GM19324 (cell line): ENCODE measurements at regions not wholly inside any gene's neighbourhood (a gene's known extent, or its start where the extent isn't known, plus 50 kb on each side); places are given as distances from the start of the nearest gene placed in this dataset.

Experiments used
- ATAC-seq: cut with Tn5 transposase; IDR thresholded peaks from one replicate; pipeline ENCODE4 v1.9.1; 2021; ENCODE audit warnings: mild to moderate bottlenecking, moderate library complexity; ENCODE audit not compliant: unreplicated experiment, low FRiP score

DNA sequence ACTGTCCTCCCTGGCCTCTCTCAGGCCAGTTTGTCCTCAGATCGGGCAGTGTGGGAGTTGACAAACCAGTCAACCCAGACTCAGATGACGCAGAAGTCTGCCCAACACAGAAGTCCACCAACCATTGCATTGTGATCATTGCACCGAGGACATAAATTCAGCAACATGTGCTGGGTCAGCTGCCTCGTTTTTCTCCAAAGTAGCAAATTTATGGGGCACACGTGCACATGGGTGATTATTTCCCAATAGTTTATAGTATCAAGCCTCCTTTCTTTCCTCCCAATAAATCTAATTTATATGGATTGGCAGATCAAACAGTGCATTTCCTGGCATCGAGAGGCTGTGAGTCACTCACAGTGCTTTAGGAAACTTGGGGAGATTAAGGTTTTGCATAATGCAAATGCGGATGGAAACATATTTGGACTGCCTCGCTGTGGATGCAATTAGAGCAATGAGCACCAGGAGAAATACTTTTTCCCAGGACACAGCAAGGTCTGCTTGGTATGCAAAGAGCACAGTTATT lies 413.7 kb upstream of the SULF2 start:
- ATAC-seq: no peak

DNA sequence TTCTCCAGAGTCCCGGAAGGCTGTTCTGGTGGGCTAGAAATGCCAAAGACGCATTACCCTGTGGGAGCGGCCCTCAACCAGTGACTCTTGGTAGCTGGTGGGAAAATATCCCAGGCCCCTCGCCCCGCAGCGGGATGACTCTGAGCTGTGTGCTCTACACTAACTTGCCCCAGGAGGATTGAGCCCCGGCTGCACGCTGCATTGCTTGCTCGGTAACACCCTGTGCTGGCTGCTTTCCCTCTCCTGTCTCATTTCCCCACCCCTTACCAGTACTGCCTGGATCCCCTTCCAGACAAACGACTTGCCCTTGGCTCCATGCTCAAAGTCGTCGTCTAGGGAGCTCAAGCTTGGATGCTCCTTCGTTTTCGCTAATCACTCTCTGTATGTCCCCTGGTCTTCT lies 411.8 kb upstream of the SULF2 start:
- no peak for ATAC-seq

DNA sequence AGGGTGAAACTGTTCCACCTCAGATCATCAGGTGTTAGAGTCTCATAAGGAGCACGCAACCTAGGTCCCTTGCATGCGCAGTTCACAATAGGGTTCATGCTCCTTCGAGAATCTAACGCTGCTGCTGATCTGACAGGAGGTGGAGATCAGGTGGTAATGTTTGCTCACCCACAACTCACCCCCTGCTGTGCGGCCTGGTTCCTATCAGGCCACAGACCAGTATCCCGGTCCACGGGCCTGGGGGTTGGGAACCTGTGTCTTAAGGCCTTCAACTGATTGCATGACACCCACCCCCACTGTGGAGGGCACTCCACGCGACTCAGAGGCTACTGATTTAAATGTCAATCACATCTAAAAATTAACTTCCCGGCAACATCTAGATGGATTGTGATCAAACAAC lies 411.2 kb upstream of the SULF2 start:
- ATAC-seq: no peak

DNA sequence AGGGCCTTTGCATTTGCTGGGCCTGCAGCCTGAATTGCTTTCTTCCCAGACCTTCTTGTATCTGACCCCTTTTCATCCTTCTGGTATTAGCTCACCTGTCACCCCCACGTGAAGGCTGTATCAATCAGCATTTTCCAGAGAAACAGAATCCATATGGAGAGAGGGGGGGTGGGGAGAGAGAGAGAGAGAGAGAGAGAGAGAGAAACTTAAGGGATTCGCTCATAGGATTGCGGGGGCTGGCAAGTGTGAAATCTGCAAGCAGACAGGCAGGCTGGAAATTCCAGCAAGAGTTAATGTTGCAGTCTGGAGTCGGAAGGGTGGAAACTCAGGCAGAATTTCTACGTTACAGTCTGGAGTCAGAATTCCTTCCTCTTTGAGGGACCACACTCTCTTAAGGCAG lies 410.7 kb upstream of the SULF2 start:
- no peak for ATAC-seq

DNA sequence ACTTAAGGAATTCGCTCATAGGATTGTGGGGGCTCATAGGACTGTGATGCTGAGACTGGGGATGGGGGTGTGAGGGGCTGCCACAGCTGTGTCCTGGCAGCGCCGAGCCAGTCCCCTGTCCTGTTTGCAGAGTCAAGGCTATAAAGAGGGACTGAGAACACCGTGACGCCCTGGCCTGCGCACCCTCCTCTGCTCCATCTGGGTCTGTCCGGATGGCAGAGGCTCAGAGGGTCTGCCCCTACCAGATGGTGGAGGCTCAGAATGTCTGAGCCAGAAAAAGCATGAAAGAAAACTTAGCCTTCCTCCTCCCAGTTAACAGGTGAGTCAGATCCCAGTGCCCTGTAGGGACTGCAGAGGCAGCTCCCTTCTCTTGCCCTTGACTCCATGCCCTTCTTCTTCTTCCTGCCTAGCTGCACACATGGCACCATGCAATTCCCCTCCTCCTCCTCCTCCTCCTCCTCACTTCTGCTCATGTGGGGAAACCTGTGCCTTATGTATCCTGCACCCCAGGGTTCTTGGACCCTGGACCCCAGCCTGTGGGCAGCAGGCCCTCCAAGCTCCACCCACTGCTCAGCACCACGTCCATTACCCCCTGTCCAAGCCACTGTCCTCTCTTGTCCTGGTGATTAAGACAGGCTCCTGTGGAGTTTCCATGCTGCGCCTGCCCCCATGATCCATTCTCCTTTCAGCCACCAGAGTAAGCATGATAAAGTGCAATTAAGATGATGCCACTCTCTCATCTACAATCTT lies 410.0 kb upstream of the SULF2 start:
- ATAC-seq: no peak

DNA sequence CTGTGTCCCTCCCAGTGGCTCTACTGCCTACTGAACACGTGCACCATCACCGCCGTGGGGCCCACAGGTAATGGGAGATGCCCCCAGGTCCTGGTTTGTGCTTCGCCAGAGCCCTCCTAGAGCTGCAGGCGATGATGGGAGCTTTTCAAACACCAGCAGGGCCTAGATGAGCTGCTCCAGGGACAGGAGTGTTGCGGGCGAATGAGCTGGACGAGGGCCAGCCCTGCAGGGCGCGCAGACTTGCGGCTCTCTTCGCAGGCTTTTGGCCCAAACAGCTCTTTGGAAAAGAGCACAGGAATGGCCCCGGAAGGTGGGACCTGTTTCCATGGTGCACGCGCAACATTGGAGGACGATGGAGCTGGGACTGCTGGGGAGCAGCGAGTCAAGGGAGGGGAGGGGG lies 409.3 kb upstream of the SULF2 start:
- ATAC-seq: no peak

DNA sequence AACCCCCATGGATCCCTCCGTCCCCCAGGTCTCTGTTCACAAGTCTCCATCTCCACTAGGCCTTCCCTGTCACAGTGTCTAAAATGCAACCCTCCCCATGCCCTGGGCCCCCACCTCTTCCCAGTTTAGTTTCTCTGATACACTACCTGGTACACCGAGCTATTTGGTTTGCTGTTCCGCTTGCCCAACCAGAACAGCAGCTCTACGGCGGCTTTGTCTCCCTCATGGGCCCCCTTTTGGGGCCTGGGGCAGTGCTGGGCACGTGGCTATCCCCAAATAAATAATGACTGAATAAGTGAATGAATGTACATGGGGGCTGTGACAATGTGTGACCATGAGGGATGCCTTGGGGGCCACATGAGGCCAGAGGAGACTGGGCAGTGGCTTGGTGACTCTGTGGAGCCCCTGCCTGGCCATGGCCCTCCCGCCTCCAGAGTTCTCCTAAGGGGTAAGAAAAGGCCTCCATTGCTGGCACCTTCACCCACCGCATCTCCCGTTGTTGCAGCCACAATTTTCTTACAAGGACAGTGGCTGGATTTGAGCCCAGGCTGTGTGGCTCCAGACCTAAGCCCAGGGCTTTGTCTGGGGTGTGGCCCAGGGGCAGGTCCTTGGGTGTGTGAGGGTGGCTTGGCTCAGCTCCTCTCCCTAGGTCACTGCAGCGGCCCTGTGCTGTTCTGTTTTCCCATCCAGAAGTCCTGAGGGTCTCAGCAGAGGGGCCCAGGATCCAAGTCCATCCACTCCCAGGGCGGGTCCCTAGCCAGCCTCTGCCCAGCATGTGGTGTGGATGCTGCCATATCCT lies 408.5 kb upstream of the SULF2 start:
- no peak for ATAC-seq

DNA sequence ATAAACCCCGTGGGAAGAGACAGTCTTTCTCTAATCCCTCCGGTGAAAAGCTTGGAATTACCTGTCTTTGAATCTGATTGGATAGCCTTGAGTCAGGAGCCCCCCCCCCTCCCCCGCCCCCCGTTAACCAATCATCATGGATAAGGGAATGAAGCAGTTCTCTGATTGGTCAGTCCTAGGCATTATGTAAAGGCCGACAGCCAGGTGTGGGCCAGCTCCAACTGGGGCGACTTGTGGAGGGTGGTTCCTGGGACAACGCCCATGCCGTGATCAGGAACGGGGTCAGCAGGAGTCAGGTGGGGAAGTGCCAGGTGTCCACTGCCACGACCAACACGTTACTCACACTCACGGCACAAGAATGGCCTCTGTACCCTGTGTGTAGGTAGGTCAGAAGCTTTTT lies 406.8 kb upstream of the SULF2 start:
- ATAC-seq: no peak

DNA sequence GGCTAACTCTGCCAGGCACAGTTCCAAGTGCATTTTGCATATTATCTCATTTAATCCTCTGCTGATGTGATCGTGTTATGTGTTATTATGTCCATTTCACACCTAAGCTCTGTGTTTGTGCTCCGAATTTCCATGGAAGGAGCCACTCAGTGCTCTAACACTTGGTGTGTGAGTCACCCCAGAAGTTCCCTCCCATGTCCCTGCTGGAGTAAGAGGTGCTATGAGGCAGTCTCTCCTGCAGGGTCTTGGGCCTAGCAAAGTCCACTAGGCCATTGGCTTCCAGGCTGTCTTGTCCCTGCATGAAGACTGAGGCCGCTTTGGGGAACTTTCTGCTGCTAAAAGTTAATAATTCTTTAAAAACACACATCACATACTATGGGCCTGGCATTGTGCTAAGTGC lies 405.9 kb upstream of the SULF2 start:
- ATAC-seq: no peak

DNA sequence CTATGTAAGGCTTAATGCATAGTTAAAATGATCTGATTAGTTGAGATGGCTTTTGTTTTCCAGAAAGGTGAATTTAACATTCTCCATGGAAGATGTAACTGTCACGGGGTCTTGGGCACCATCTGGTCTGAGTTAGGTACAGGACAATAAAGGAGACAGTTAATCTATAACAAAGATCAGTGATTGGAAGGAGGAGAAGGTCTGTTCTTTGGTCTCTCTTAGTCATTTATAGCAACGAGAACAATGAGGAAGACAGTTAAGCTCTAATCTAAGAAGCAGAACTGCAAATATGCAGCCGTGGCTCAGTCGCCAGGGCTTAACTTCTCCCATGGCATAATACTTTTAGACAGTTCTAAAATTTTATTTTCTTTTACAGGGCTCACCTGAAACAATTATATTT lies 405.5 kb upstream of the SULF2 start:
- ATAC-seq: no peak

DNA sequence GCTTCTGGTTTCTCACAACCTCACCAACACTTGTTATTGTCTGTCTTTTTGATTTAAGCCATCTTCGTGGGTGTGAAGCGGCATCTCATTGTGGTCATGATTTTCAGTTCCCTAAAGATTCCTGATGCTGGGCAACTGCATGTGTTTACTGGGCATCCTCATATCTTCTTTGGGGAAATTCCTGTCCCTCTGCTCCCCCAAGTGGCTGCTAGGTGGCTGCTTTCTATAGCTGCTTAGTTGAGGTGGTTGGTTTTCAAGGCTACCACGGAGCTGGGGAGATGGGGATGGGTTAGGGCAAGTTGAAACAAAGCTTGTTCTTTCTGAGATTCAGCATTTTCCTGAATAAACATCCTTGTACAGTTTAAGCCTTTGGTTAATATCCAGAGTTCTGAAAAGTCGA lies 403.9 kb upstream of the SULF2 start:
- no peak for ATAC-seq

DNA sequence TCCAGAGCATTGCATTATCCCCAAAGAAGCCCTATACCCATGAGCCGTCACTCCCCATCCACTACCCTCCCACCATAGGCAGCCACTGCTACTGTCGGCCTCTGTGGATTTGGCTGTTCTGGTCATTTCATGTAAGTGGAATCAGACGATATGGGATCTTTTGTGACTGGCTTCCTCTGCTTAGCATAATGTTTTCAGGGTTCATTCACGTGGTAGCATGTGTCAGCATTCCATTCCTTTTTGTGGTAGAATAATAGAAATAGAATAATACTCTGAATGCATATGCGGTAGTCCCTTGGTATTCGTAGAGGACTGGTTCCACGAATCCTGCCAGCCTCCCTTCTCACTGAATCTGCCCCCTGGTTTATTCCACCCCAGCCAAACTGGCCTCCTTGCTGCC lies 402.6 kb upstream of the SULF2 start:
- no peak for ATAC-seq

DNA sequence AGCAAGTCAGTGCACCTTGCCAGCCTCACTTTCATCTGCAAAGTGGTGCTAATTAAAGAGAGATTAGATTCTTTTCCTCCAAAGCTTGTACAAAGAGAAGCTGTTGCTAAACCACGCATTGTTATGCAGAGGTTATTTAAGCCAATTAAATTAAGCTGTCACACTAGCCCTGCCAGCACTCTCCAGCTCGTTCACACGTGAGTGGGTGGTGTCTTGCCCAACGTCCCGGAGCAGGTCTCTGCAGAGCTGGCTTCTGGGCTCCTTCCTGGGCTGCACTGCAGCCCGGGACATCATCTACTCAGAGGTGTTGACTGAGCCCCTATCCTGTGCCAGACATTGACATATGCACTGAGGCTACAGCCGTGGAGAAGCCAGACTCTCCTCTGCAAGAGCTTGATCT lies 401.6 kb upstream of the SULF2 start:
- ATAC-seq: no peak

DNA sequence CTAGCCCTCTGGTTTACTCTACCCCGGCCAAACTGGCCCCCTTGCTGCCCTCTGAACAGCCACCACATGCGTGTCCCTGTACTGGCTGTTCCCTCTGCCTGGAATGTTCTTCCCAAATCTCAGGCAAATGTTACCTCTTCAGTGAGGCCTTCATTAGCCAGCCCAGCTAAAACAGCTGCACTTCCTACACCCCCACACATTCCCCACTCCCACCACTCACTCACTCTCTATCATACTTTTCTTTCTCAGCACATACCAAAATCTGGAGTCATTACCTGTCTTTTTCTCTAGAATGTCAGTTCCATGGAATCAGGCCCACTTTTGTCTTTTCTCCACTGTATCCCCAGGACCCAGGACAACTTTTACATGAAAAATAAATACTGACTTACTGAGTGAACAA lies 401.2 kb upstream of the SULF2 start:
- ATAC-seq: no peak

DNA sequence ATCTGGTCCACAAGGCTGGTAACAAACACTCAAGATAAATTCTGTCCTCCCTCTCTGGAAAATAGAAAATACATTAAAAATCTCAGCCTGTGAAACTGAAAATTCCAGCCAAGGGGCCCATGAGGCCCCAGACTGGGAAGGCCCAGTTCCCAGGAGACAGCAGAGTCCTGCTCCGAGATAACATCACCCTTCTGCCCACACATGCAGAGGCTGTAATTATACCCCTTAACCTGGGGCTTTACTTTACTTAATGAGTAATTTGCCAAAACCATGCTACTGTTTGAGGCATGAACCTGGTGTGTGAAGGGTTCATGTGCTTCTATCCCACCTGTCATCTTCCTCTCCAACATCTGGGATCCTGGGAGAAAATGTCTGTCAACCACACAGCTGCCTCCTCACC lies 398.9 kb upstream of the SULF2 start:
- no peak for ATAC-seq

DNA sequence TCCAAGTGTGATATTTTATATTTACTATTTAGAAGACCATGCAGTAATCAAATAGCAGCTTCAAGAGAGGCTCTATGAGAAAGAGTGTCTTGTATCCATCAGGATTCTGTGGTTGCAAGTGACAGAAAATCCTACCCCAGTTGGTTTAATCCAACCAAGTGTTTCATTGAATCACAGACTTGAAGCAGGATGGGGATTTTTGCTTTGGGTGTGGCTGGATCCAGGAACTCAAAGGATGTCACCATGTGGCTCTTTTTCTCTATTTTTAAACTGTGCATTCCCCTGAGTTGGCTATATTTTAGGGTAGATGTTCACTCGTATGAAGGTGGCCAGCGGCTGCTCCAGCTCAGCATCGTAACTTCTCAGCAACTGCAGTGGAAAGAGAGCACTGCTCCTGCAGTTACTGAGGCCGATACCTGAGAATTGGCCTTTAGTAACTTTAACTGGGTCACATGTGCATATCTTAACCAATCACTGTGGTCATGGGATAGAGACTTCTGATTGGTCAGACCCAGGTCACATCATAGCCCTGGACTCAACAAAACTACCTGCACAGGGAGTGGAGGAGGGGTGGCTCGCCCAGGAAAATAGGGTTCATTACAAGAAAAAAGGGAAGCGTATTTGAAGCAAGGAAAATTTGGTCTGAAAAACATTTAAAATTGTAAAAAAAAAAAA lies 396.1 kb upstream of the SULF2 start:
- no peak for ATAC-seq

DNA sequence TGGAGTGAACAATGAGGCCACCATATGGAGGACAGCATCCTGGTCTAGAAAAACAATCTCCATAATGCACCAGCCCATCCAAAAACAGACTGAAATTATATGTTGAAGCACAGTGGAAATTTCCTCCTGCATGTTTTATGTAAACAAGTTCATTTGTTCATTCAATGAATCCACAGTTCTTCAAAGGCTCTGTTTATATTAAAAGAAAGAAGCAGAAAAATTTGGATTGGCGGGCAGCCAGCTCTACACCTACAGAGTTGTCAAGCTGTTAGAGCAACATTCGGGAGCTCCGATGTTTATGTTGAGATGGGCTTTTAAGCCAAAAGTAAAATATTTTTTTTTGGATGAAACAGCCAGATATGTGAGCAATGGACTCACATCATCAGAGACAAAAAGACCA lies 395.3 kb upstream of the SULF2 start:
- no peak for ATAC-seq

DNA sequence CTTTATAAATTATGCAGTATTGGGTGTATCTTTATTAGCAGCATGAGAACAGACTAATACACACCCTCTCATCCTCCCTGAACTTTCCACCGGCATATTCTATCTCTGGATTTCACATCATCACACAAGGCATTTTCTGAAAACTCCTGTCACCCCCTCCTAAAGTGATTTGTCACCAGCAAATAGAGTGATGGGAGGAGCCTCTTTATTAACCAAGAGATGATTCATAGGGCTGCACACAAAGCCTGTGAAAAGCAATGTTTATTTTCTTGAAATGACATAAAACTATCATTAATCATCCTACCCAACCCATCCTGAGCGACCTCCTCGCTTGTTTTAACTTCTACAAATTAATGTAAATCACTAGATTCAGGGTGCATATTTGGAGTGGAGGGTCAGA lies 394.7 kb upstream of the SULF2 start:
- no peak for ATAC-seq

DNA sequence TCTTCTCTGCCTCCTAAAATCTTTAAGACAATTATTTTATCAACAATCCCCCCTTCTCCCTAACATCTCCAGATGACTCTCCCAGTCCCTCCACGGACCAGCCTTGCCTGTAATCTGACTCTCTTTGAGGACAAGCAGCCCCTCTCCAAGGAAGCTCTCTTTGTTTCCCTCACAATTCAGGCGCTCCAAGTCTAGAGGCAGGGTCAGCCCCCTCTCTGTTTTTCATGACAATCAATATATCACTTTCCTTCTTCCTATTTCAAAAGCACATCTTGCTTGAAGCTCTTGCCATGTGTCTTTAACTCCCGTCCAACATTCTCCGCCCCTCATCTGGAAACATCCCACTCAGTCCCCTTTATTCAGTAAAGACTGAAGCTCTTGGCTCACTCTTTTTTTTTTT lies 393.4 kb upstream of the SULF2 start:
- no peak for ATAC-seq

DNA sequence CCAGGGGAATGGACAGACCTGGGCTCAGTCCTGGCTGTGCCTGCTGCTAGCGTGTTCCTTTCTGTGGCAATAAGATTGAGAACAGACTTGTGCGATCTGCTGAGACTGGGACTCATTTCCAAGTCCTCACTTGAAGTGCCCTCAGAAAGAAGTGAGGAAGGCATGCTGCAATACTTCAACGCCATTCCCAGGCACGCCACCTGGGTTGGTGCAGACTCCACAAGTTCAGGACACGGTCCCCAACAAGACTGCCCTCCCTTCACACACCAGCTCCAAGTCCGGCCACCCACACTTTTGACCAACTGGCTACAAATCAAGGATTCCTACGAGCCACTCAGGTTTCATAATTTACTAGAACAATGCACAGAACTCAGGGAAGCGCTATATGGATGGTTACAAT lies 391.8 kb upstream of the SULF2 start:
- ATAC-seq: no peak

DNA sequence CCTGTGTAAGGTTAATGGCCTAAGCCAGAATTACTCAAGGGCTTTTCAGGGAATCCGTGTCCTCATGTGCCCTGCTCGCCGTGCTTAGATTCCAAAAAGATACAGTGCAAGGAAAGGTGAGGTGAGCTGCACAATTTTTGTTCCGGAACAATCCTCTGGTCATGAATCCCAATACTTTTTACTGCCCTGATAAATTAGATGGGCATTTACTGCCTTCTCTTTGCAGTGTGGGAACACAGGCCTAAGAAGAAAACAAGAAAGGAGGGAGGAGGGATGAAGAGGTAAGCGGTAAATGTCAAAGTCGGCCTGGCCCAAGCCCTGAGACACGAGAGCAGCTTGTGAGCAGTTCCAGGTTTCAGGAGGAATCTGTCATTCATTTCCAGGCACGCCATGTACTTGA lies 390.9 kb upstream of the SULF2 start:
- ATAC-seq: no peak
